Mesenchymal stem cell (in vitro differentiated cells and primary cell): ENCODE measurements at regions not wholly inside any gene's neighbourhood (a gene's known extent, or its start where the extent isn't known, plus 50 kb on each side); places are given as distances from the start of the nearest gene placed in this dataset.

Experiments
- DNase-seq: peaks from one replicate; pipeline ENCODE4 v3.0.0-alpha.2; 2013
- H2AFZ ChIP-seq: one replicate; pipeline ENCODE4 v1.6.1; 2013; ENCODE audit warnings: low read depth, mild to moderate bottlenecking, control low read depth, inconsistent platforms, low read length, moderate library complexity
- H2AK5ac ChIP-seq: 2 replicates; pipeline ENCODE4 v1.6.1; 2013; ENCODE audit warnings: low read length, moderate library complexity, mild to moderate bottlenecking, inconsistent platforms; ENCODE audit not compliant: severe bottlenecking
- H2BK120ac ChIP-seq: one replicate; pipeline ENCODE4 v1.6.1; 2013; ENCODE audit warnings: low read depth, mild to moderate bottlenecking, inconsistent platforms, low read length, moderate library complexity
- H2BK12ac ChIP-seq, 2 experiments: one replicate each; pipeline ENCODE4 v1.6.1; 2013; ENCODE audit warnings: inconsistent platforms in 2 of 2, low read length in 2 of 2, mild to moderate bottlenecking in 2 of 2, moderate library complexity in 2 of 2, control low read depth in 1 of 2
- H2BK15ac ChIP-seq: one replicate; pipeline ENCODE4 v1.6.1; 2013; ENCODE audit warnings: mild to moderate bottlenecking, low read depth, inconsistent platforms; ENCODE audit not compliant: poor library complexity, severe bottlenecking
- H2BK5ac ChIP-seq: 2 replicates; pipeline ENCODE4 v1.6.1; 2013; ENCODE audit warnings: low read depth, mild to moderate bottlenecking, low read length, control low read depth, inconsistent platforms; ENCODE audit not compliant: poor library complexity, severe bottlenecking
- H3K14ac ChIP-seq, 2 experiments: one replicate each; pipeline ENCODE4 v1.6.1; 2013; ENCODE audit warnings: inconsistent platforms in 2 of 2, low read length in 2 of 2, control low read depth in 1 of 2, mild to moderate bottlenecking in 1 of 2, moderate library complexity in 1 of 2
- H3K18ac ChIP-seq, 2 experiments: one replicate each; pipeline ENCODE4 v1.6.1; 2013; ENCODE audit warnings: inconsistent platforms in 2 of 2, low read length in 2 of 2, control low read depth in 1 of 2, low read depth in 1 of 2, mild to moderate bottlenecking in 1 of 2
- H3K23ac ChIP-seq, 2 experiments: one replicate each; pipeline ENCODE4 v1.6.1; 2013; ENCODE audit warnings: inconsistent platforms in 2 of 2, low read length in 2 of 2, mild to moderate bottlenecking in 2 of 2, moderate library complexity in 2 of 2, control low read depth in 1 of 2
- H3K27ac ChIP-seq: 2 replicates; pipeline ENCODE4 v1.5.1; 2013; ENCODE audit warnings: mild to moderate bottlenecking, moderate library complexity, low read length, control low read depth, inconsistent platforms; ENCODE audit not compliant: poor library complexity, severe bottlenecking
- H3K27me3 ChIP-seq, 2 experiments: 2 replicates each; pipeline versions ENCODE4 v1.6.1 to v1.7.0; 2013; ENCODE audit warnings: low read length in 2 of 2, mild to moderate bottlenecking in 2 of 2, moderate library complexity in 2 of 2, control low read depth in 1 of 2, inconsistent platforms in 1 of 2; ENCODE audit not compliant: control insufficient read depth in 1 of 2, insufficient read depth in 1 of 2
- H3K36me3 ChIP-seq, 2 experiments: 2 replicates each; pipeline versions ENCODE4 v1.6.1 to v1.7.0; 2013; ENCODE audit warnings: low read length in 2 of 2, control low read depth in 1 of 2, inconsistent platforms in 1 of 2, low read depth in 1 of 2, mild to moderate bottlenecking in 1 of 2; ENCODE audit not compliant: insufficient read depth in 2 of 2, control insufficient read depth in 1 of 2
- H3K4ac ChIP-seq, 2 experiments: one replicate each; pipeline ENCODE4 v1.6.1; 2013; ENCODE audit warnings: inconsistent platforms in 2 of 2, low read length in 2 of 2, mild to moderate bottlenecking in 2 of 2, moderate library complexity in 2 of 2, control low read depth in 1 of 2, low read depth in 1 of 2
- H3K4me1 ChIP-seq: 2 replicates; pipeline ENCODE4 v1.6.1; 2013; ENCODE audit warnings: low read depth, low read length, control low read depth; ENCODE audit not compliant: control insufficient read depth, insufficient read depth
- H3K4me2 ChIP-seq: 2 replicates; pipeline ENCODE4 v1.6.1; 2013; ENCODE audit warnings: low read length, mild to moderate bottlenecking, inconsistent platforms; ENCODE audit not compliant: poor library complexity, severe bottlenecking
- H3K4me3 ChIP-seq, 2 experiments: 2 replicates each; pipeline versions ENCODE4 v1.5.1 to v1.7.0; 2013; ENCODE audit warnings: low read length in 2 of 2, mild to moderate bottlenecking in 2 of 2, control low read depth in 1 of 2, low read depth in 1 of 2; ENCODE audit not compliant: insufficient read depth in 1 of 2
- H3K79me1 ChIP-seq: replicated peaks from 2 replicates; pipeline ENCODE4 v1.6.1; 2013; ENCODE audit warnings: mild to moderate bottlenecking, control low read depth, low read length, inconsistent platforms; ENCODE audit not compliant: poor library complexity, severe bottlenecking
- H3K9ac ChIP-seq: 2 replicates; pipeline ENCODE4 v1.7.0; 2013; ENCODE audit warnings: mild to moderate bottlenecking, low read length, moderate library complexity
- H3K9me3 ChIP-seq: 2 replicates; pipeline ENCODE4 v1.7.0; 2013; ENCODE audit warnings: mild to moderate bottlenecking, low read length; ENCODE audit not compliant: control insufficient read depth
- H4K8ac ChIP-seq: one replicate; pipeline ENCODE4 v1.6.1; 2013; ENCODE audit warnings: inconsistent platforms, mild to moderate bottlenecking, low read length, moderate library complexity
- H4K91ac ChIP-seq: one replicate; pipeline ENCODE4 v1.6.1; 2013; ENCODE audit warnings: mild to moderate bottlenecking, low read length, inconsistent platforms
- WGBS: methylation state at CpG from one replicate; pipeline ENCODE4 v1.1.7; 2013; ENCODE audit warnings: mixed read lengths; 5-methylcytosine and 5-hydroxymethylcytosine counted together

GRCh38 chr5:108661590-108662219, 86.0 kb upstream of the FER start:
- Histone ChIP-seq H2AK5ac (no peak overlapping the region), H3K4me3 (no peak overlapping the region), H3K79me1 (no peaks in the 10 kb centered on the region), H2BK5ac (no peak overlapping the region), H3K4ac (no peak overlapping the region), H2BK15ac (no peak overlapping the region), H3K4me2 (no peak overlapping the region), H3K23ac (no peak overlapping the region), H2BK120ac (no peak overlapping the region), H3K4me1 (peaks cover 3% of the 10 kb centered on the region), H2AFZ (no peak overlapping the region), H4K8ac (no peak overlapping the region), H3K9ac (no peak overlapping the region), H3K9me3 (no peaks in the 10 kb centered on the region), H3K14ac (no peak overlapping the region), H3K18ac (no peak overlapping the region), H3K36me3 (no peaks in the 10 kb centered on the region), H4K91ac (no peak overlapping the region), H3K27me3 (no peaks in the 10 kb centered on the region), H3K27ac (no peak overlapping the region), H2BK12ac (no peak overlapping the region)
- WGBS, result 79% methylated on average over 2 of the region's 3 CpGs
- peak; percentile 31 for DNase-seq

GRCh38 chr5:108661024-108661423, 86.7 kb upstream of the FER start:
- H3K4ac ChIP-seq, result no peak overlapping the region
- no peaks in the 10 kb centered on the region for H3K79me1 ChIP-seq
- DNase-seq, result peak; percentile 11
- H3K36me3 ChIP-seq, result no peaks in the 10 kb centered on the region
- H4K8ac ChIP-seq, result no peak overlapping the region
- no peaks in the 10 kb centered on the region for H3K27me3 ChIP-seq
- no peak overlapping the region for H3K27ac ChIP-seq
- H2BK12ac ChIP-seq, result no peak overlapping the region
- no peaks in the 10 kb centered on the region for H3K9me3 ChIP-seq
- H4K91ac ChIP-seq, result no peak overlapping the region
- WGBS, result 20% methylated on average over 1 of the region's 1 CpG
- peaks cover 3% of the 10 kb centered on the region for H3K4me1 ChIP-seq
- no peak overlapping the region for H2BK120ac ChIP-seq
- no peak overlapping the region for H3K23ac ChIP-seq
- H2BK5ac ChIP-seq, result no peak overlapping the region
- no peak overlapping the region for H2BK15ac ChIP-seq
- no peak overlapping the region for H3K4me2 ChIP-seq
- H2AK5ac ChIP-seq, result no peak overlapping the region
- H3K18ac ChIP-seq, result no peak overlapping the region
- no peak overlapping the region for H2AFZ ChIP-seq
- no peak overlapping the region for H3K4me3 ChIP-seq
- no peak overlapping the region for H3K14ac ChIP-seq
- no peak overlapping the region for H3K9ac ChIP-seq

GRCh38 chr5:108660291-108660690, 87.4 kb upstream of the FER start:
- no peak for DNase-seq
- WGBS, result 79% methylated on average over 5 of the region's 6 CpGs
- Histone ChIP-seq H3K14ac (no peak overlapping the region), H3K23ac (no peak overlapping the region), H3K9me3 (no peaks in the 10 kb centered on the region), H2BK12ac (no peak overlapping the region), H2AK5ac (no peak overlapping the region), H3K4ac (no peak overlapping the region), H2BK120ac (no peak overlapping the region), H4K91ac (no peak overlapping the region), H3K9ac (no peak overlapping the region), H3K79me1 (no peaks in the 10 kb centered on the region), H3K4me3 (no peak overlapping the region), H2BK5ac (no peak overlapping the region), H3K36me3 (no peaks in the 10 kb centered on the region), H4K8ac (no peak overlapping the region), H3K4me2 (no peak overlapping the region), H2BK15ac (no peak overlapping the region), H2AFZ (no peak overlapping the region), H3K27ac (no peak overlapping the region), H3K27me3 (no peaks in the 10 kb centered on the region), H3K4me1 (peaks cover 3% of the 10 kb centered on the region), H3K18ac (no peak overlapping the region)

- no peak overlapping the region for H4K91ac ChIP-seq
- H3K27ac ChIP-seq, result no peak overlapping the region
- H3K4me1 ChIP-seq, result peaks cover 3% of the 10 kb centered on the region
- no peaks in the 10 kb centered on the region for H3K36me3 ChIP-seq
- H3K14ac ChIP-seq, result no peak overlapping the region
- H2BK120ac ChIP-seq, result no peak overlapping the region
- H3K4me2 ChIP-seq, result no peak overlapping the region
- no peak overlapping the region for H3K4ac ChIP-seq
- WGBS, result 70% methylated on average over 3 of the region's 3 CpGs
- H4K8ac ChIP-seq, result no peak overlapping the region
- H3K9me3 ChIP-seq, result no peaks in the 10 kb centered on the region
- no peak overlapping the region for H2BK15ac ChIP-seq
- DNase-seq, result no peak
- H3K4me3 ChIP-seq, result no peak overlapping the region
- H3K23ac ChIP-seq, result no peak overlapping the region
- no peaks in the 10 kb centered on the region for H3K27me3 ChIP-seq
- H2AFZ ChIP-seq, result no peak overlapping the region
- H3K79me1 ChIP-seq, result no peaks in the 10 kb centered on the region
- H2BK12ac ChIP-seq, result no peak overlapping the region
- H2BK5ac ChIP-seq, result no peak overlapping the region
- no peak overlapping the region for H3K9ac ChIP-seq
- H3K18ac ChIP-seq, result no peak overlapping the region
- no peak overlapping the region for H2AK5ac ChIP-seq
Measured at GRCh38 chr5:108659531-108659930, 88.2 kb upstream of the FER start.
